ENCODE measurements at regions not wholly inside any gene's neighbourhood (a gene's known extent, or its start where the extent isn't known, plus 50 kb on each side); places are given as distances from the start of the nearest gene placed in this dataset.
"Not testable (repeated sequence)": the region's sequence is repeated elsewhere in the genome, so short reads cannot be mapped to it uniquely, and the experiment has no call there.

DNA sequence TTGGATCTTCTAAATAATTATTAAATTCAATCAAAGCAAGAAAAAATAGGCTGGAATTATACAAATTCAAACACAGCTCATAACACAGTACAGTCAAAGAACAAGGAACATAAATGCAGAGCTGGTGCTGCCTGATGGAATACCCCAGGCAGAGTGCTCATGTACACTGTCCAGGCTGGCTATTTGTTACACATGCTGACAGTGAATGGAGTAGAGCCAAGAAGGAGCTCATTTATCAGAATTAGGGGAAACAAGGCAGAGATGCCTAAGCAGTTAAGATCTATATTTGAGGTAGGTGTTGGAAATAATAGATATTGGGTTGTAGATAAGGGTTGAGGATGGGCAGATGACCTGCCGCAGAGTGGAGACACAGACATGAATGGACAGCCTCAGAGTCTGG lies 788.2 kb upstream of the ARPP21 start:
- no peak for DNase-seq

GRCh38 chr3:34852844-34853439 lies 786.4 kb upstream of the ARPP21 start:
- DNase-seq = no peak

DNA sequence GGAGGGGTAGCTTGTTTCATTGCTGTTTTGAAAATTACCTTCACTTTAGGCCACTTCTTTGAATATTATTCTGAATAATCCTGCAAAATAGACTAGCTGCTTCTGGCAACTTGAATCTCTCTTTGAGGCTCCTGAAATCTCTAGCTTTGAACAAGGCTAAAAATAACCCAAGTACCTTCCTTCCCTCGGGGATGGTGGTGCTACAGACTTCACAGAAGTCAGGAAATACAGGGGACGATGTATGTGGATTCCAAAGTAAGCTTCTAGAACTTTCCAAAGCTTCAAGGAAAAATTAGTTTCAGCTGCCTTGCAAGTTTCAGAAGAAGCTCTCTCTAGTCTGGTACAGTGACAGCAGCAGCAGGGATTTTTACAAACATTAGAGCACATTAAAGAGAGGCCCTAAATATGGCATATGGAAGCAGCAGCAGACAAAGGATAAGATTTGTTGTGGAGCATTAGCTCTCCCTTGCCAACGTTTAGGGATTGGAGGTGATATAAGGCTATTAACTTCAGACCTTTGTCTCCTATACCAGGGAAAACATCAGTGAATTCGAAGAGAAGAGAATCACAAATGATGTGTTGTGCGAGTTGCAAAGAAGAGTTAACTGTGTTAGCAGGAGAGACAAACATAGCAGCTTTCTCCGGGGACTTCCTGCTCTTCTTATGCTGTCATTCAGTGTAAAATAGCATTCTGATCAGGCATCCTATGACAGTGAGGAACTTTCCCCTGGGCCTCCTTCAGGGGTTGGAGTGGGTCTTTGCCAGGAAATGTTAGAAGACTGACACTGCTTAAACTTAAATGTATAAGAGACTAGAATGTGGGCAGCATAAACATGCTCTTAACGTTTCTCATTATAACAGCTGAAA lies 783.0 kb upstream of the ARPP21 start:
- DNase-seq = peak in 1 of 2 experiments; percentile 46

GRCh38 chr3:34858067-34858660 lies 781.2 kb upstream of the ARPP21 start:
- DNase-seq = no peak

GRCh38 chr3:34859746-34860145 lies 779.6 kb upstream of the ARPP21 start:
- no peak for DNase-seq

- no peak for DNase-seq
Measured at GRCh38 chr3:34862456-34862855, 776.9 kb upstream of the ARPP21 start.

DNA sequence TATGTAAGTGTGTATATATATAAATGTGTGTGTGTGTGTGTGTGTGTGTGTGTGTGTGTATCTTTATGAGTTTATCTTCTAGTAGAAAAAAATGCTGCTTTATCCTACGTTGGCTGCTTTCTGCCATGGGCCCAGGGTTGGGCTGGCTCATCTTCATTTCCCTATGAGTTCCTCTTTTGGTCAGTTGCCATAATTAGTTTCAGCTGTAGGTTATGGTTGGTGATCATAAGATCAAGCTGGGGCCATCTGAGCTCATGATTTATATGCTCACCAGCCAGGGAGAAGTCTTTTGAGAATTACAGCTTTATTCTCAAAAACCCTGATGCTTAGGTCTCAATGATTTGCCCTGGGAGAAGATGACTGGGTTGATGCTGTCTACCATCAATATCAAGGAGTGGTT lies 775.8 kb upstream of the ARPP21 start:
- DNase-seq = no peak

DNA sequence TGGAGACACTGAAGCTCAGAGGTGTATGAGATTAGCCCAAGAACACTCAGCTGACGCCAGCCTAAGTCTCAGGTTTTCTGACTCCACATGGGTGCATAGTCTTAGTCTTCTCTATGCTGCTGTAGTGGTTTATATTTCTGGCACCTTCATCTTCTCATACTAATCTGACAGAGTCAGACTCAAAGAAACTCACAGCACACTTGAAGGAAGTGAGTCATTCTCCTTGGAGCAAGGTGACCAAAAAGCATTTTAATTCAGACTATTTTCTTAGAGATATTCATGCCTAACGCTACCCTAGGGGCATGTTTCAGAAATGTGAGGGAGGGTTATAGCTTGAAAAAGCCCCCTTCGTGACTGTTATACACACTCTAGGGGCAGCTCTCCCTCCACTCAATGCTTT lies 775.3 kb upstream of the ARPP21 start:
- DNase-seq = no peak

GRCh38 chr3:34865346-34865745 lies 774.0 kb upstream of the ARPP21 start:
- no peak for DNase-seq

GRCh38 chr3:34868935-34869334 lies 770.4 kb upstream of the ARPP21 start:
- no peak for DNase-seq

DNA sequence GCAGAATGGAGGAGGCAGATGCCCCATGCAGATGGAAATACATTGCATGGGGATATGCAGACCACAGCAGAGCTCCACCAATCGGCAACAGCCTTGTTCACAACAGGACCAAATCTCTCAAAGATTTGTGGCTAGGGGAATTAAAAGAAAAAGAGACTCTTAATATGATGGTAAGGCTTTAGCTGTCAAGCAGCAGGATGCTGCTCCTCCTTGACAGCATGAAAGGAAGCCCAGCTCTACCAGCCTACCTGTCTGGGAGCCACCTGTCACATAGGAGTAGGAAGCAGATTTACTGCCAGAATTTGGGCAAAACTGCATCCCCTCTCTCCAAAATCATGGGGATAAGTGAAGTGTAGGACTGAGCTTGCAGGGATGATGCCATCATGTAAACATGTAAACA lies 769.6 kb upstream of the ARPP21 start:
- no peak for DNase-seq

GRCh38 chr3:34872406-34872805 lies 766.9 kb upstream of the ARPP21 start:
- DNase-seq = no peak

DNA sequence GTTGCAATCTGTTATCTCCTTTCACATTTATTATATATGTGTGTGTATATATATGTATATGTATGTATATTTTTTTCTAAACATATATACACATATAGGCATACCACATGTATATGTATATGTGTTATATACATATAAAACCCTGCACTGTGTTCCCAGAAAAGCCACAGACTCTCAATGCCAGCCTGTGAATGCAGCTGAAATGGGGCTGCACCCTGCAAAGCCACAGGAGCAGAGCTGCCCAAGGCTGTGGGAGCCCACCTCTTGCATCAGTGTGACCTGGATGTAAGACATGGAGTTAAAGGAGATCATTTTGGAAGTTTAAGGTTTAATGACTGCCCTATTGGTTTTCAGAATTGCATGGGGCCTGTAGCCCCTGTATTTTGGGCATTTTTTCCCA lies 762.3 kb upstream of the ARPP21 start:
- DNase-seq = no peak

GRCh38 chr3:34878488-34878887 lies 760.8 kb upstream of the ARPP21 start:
- no peak for DNase-seq

GRCh38 chr3:34881026-34881425 lies 758.3 kb upstream of the ARPP21 start:
- no peak for DNase-seq

DNA sequence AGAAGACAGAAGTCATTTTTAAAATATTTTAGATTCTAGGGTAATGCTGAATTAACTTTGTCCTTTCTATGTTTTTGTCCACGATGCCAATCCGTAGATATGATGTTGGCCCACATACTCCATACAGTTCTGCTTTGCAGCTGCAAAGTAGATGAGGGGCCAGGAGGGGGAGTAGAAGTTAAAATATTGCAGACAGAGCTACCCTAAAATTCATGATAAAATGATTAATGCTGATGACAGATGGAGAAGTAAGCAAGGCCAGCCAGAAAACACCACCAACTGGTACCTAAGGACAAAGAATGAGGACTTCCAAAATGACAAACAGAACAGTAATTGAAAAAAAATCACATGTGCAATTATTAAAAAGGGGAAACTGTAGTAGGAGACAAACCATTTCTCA lies 756.6 kb upstream of the ARPP21 start:
- DNase-seq = no peak

- DNase-seq = no peak
Measured at GRCh38 chr3:34884007-34884406, 755.3 kb upstream of the ARPP21 start.

DNA sequence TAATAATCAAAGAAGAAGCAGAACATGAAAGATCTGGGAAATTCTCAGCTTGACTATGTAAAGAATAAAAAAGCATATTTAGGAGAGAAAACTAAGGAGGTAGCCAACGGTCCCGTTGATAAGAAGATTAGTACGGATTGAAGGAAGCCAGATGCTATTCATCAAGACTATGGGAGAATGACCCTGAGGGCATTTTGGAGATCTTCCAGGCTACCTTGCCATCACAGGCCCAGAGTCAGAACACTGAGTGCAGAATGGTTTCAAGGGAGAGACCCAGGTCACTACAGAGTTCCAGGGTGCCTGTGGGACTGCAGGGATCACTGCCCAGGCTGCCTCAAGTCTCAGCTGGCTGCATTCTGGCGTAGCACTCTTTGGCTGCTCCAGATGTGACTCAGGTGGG lies 752.9 kb upstream of the ARPP21 start:
- no peak for DNase-seq

DNA sequence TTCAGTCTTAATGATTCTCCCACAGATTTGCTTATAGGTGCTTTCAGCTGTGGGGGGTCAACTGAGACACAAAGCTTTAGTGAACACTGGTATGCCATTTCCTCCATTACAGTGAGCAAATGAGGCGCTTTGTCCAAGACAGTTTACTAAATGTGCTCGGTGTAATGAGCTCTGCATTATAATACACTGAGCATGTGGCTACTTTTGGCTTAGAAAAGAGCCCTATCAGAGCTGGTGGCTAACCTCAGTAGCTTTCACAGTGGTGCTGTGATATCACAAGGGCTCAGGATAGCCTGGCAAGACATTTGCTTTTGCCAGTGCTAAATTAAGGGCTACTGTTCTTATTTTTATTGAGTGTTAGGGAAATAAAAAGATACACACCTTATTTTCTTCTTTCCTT lies 749.7 kb upstream of the ARPP21 start:
- no peak for DNase-seq

DNA sequence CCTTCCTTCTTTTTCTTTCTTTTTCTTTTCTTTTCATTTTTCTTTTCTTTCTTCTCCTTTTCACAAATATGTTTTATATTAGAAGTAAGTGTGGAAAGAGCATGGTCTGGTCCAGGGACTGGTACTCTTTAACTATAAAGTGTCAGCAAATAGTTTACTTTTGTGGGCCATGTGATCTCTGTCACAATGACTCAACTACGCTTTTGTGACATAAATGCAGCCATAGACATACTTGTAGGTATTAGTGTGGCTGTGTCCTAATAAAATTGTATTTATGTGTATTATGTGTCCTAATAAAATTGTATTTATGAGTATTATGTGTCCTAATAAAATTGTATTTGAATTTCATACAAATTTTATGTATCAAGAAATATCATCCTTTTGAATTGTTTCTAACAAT lies 749.1 kb upstream of the ARPP21 start:
- DNase-seq = no peak

- no peak for DNase-seq
Measured at GRCh38 chr3:34891941-34892340, 747.4 kb upstream of the ARPP21 start.

DNA sequence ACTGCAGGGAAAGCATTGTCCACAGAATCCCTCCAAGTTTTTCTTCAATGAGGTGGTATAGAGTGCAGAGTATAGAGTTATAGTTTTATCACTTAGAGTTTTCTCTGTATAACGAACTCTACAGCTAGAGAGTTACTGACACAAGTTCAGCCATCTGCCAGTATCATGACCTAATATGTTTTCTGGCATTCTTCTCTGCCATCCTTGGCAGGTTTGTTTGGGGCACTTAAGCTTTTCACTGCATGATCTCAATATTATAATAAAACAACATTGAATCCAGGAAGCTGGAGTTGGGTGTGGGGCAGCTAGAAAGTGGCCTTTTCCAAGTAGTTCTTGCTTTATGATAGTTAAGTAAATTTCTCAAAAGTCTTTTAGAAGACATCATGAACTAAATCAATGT lies 743.5 kb upstream of the ARPP21 start:
- no peak for DNase-seq

DNA sequence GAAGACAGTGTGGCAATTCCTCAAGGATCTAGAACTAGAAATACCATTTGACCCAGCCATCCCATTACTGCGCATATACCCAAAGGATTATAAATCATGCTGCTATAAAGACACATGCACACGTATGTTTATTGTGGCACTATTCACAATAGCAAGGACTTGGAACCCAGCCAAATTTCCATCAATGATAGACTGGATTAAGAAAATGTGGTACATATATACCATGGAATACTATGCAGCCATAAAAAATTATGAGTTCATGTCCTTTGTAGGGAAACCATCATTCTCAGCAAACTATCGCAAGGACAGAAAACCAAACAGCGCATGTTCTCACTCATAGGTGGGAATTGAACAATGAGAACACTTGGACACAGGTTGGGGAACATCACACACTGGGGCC lies 729.6 kb upstream of the ARPP21 start:
- not testable (repeated sequence) for DNase-seq

DNA sequence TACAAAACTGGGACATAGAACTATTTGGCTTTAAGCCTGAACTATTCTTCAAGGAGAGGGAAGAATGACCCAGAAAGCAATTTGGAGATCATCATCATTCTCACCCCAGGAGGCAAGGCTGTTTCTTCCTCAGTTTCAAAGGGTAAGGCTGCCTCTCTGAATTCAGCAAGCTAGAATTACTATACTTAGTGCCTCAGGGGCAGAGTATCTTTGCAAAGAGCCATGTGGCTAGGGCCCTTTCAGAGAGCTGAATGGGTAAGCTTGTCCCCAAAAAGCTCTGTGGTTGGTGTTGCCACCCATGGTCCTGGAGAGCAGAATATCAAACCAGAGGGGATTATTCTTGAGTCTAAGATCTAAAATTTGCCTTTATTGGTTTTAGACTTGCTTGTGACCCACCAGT lies 720.3 kb upstream of the ARPP21 start:
- DNase-seq = no peak

All from NCI-H187 (cell line).